Activated T-cell treated with anti-CD3 and anti-CD28 coated beads, Interleukin-2, amount 50 U/mL, for 4 hours (primary cell): ENCODE measurements at regions not wholly inside any gene's neighbourhood (a gene's known extent, or its start where the extent isn't known, plus 50 kb on each side); places are given as distances from the start of the nearest gene placed in this dataset.

Experiments
- ATAC-seq, 2 donors: fragments of 200-7000 bp; cut with Tn5 transposase; one replicate each; pipeline ENCODE4 v1.10.0; 2021
- DNase-seq: peaks from one replicate; pipeline ENCODE4 v3.0.0-alpha.2; 2020
- H3K27me3 Mint-ChIP-seq: one replicate; pipeline ENCODE4 v1.8.0; 2021; ENCODE audit warnings: low read depth, mixed read lengths
- H3K36me3 Mint-ChIP-seq: one replicate; pipeline ENCODE4 v1.8.0; 2022; ENCODE audit warnings: mixed read lengths; ENCODE audit not compliant: insufficient read depth
- H3K4me1 Mint-ChIP-seq: one replicate; pipeline ENCODE4 v1.8.0; 2021; ENCODE audit warnings: low read depth, mixed read lengths
- H3K4me3 Mint-ChIP-seq: one replicate; pipeline ENCODE4 v1.8.0; 2021; ENCODE audit warnings: mild to moderate bottlenecking, moderate library complexity, mixed read lengths
- H3K9me3 Mint-ChIP-seq: one replicate; pipeline ENCODE4 v1.8.0; 2021; ENCODE audit warnings: mixed read lengths

DNA sequence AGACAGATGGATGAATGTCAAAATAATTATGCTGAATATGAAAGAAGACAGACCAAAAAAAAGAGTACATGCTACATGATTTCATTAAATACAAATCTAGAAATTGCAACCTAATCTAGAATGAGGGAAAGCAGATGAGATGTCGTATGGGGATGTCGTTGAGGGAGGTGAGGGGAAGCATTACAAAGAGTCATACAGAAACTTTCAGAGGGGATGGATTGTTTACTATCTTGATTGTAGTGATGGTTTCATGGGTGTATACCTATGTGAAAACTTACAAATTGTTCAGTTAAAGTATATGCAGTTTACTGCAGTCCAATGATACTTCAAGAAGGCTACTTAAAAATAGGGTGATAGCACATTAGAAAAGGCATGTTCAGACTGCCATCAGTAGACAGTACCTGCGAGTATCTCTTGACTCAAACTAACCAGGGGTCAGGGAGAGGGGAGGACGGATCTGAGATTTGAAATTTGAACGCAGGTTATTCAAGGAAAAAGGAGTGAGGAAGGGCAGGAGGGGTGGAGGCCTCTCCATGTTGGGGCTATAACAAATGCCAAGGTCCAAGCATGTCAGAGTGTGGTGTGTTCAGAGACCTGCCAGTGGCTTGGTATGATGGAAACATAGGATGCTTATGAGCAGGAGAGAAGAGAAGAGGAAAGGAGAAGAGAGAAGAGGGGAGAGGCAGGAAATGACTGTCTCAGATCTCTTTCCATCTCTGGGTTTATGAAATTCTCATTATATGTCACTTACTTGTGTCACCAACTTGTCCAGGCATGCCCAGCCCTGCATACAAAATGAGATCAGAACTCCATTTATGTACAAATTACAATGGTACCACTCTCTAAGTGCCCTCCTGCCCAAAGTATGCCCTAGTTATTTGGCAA, 257.3 kb upstream of the CXCR4 start:
- Mint-ChIP-seq H3K9me3 (no peaks in the 10 kb centered on the region), H3K27me3 (no peaks in the 10 kb centered on the region), H3K36me3 (no peaks in the 10 kb centered on the region), H3K4me3 (peak overlapping the region; percentile 14), H3K4me1 (peaks cover 46% of the 10 kb centered on the region)
- DNase-seq (no peak), ATAC-seq (peak; percentile 66 to 75)

DNA sequence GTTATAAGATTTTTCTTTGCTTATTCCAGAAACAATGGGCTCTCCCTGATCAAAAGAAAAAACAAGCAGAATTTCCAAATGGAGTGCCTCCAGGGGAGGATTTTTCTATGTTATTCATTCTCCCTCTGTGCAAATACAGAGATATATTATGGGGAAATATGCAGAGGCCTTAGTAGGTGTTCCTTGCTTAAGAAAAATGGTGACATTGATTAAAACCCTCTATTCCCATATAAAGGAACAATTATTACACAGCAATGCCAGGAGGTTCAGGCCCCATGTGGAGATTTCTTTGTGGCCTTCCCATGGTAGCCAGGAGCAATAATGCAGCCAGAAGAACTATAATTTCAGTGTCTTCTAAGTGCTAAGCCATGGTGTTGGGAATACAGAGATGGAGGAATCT, 255.9 kb upstream of the CXCR4 start:
- Mint-ChIP-seq H3K9me3 (no peaks in the 10 kb centered on the region), H3K4me3 (no peak overlapping the region), H3K4me1 (peaks cover 49% of the 10 kb centered on the region), H3K27me3 (no peaks in the 10 kb centered on the region), H3K36me3 (no peaks in the 10 kb centered on the region)
- DNase-seq (no peak), ATAC-seq (no peak)

DNA sequence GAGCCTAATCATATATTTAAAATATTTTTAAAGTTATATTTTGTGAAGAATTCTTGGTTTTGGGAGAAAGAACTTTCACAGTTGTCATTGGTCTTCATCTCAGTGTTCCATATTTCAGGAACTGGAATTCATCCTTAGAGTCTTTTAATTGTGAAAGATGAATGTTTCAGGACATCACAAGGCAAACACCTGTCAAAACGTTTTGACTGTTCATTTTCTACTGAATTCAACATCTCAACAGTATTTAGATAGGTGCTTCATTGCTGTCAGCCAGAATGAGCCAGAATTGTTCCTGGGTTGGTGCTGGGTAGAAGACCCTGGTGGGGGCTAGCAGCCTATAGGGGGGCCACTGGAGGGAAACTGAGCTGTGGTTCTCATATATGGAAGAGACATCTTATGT, 255.1 kb upstream of the CXCR4 start:
- Mint-ChIP-seq H3K27me3 (no peaks in the 10 kb centered on the region), H3K9me3 (no peaks in the 10 kb centered on the region), H3K36me3 (no peaks in the 10 kb centered on the region), H3K4me1 (peaks cover 40% of the 10 kb centered on the region), H3K4me3 (no peak overlapping the region)
- ATAC-seq, result no peak
- no peak for DNase-seq

DNA sequence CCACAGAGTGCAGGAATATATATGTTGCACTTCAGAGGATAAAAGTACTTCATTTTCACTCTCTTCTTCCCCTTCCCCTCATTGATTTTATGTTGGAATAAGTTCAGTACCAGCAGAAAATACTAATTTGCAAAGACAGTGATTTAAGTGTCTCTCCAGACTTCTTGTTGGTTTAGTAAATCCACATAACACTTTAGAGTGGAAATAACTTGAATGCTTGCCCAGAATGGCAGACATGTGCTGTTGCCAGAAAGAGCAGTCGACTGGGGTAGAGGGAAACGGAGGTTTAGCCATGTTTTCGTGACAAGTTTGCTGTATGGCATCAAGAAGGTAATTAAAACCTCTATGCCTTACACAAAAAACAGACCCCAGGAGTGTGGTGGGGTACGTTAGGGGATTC, 246.0 kb upstream of the CXCR4 start:
- ATAC-seq (no peak), DNase-seq (no peak)
- Mint-ChIP-seq H3K4me1 (peaks cover 37% of the 10 kb centered on the region), H3K9me3 (peaks cover 7% of the 10 kb centered on the region), H3K4me3 (no peak overlapping the region), H3K27me3 (no peaks in the 10 kb centered on the region), H3K36me3 (no peaks in the 10 kb centered on the region)

DNA sequence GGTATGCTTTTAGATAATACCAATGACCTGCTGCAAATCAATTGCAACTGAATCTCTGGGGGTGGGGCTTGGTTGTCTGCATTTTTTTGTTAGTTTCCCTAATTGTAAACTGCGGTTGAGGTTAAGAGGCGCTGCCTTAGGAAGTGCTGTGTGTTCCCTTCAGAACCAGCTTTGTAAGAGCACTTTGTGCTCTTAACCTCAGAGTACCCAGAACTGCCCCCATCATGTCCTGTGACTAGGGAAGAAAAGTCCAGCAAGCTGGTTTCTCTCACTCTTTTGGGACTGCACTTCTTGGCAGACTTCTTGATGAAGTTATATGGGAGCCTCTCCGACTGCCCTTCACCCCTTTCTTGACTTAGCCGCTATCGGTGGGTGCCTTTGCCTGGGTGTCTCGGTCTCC, 245.5 kb upstream of the CXCR4 start:
- Mint-ChIP-seq H3K4me1 (peaks cover 41% of the 10 kb centered on the region), H3K4me3 (no peak overlapping the region), H3K36me3 (no peaks in the 10 kb centered on the region), H3K9me3 (peaks cover 7% of the 10 kb centered on the region), H3K27me3 (no peaks in the 10 kb centered on the region)
- DNase-seq, result no peak
- ATAC-seq, result no peak

DNA sequence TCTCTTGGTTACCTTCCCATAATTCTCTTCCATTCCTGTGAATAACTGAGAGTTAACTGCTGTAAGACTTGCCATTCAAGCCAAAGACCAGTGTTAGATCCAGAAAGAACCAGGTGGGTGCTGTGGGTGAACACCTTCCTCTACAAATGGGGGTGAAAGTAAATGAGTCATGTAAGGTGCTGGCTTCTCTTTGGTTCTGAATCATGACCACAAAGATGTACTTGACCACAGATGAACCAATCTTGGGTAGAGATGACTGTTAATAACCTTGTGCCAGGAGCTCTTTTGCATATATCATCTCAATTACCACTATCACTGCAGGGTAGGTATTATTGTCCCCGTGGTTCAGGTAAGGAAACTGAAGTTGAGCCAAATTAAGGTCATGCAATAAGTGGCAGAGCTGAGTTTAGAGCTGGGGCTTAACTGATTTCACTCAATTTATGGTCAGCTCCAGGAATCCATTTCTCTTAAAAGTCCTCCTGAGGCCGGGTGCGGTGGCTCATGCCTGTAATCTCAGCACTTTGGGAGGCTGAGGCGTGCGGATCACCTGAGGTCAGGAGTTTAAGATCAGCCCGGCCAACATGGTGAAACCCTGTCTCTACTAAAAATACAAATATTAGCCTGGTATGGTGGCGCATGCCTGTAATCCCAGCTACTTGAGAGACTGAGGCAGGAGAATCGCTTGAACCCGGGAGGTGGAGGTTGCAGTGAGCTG, 244.9 kb upstream of the CXCR4 start:
- H3K9me3 Mint-ChIP-seq, result peaks cover 5% of the 10 kb centered on the region
- no peak overlapping the region for H3K4me3 Mint-ChIP-seq

DNA sequence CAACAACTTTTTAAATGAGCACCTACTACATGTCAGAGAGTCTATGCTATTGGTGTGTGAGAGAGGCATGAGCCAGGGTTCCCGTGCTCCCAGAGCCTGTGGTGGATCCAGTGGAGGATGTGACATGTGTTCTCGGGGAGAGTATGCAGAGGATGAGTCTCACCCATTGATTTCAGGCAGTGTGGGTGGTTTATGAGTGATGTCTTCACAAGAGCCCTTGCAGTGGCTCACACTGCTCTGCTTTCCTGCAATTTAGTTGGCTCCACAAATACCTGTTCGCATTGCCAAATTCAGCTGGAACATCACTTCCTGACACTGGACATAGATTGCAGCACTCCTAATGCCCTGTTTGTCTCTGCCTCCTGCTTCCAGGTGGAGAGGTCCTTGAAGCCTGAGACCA, 243.6 kb upstream of the CXCR4 start:
- no peak overlapping the region for H3K4me3 Mint-ChIP-seq
- no peaks in the 10 kb centered on the region for H3K36me3 Mint-ChIP-seq
- H3K9me3 Mint-ChIP-seq, result no peaks in the 10 kb centered on the region
- peak in 1 of 2 donors; percentile 21 for ATAC-seq
- no peaks in the 10 kb centered on the region for H3K27me3 Mint-ChIP-seq
- no peak for DNase-seq
- peaks cover 42% of the 10 kb centered on the region for H3K4me1 Mint-ChIP-seq

More for the DNA sequence above, 244.9 kb upstream of the CXCR4 start:
- peak; percentile 91 for ATAC-seq
- H3K36me3 Mint-ChIP-seq, result no peaks in the 10 kb centered on the region
- peaks cover 42% of the 10 kb centered on the region for H3K4me1 Mint-ChIP-seq
- no peaks in the 10 kb centered on the region for H3K27me3 Mint-ChIP-seq
- no peak for DNase-seq

DNA sequence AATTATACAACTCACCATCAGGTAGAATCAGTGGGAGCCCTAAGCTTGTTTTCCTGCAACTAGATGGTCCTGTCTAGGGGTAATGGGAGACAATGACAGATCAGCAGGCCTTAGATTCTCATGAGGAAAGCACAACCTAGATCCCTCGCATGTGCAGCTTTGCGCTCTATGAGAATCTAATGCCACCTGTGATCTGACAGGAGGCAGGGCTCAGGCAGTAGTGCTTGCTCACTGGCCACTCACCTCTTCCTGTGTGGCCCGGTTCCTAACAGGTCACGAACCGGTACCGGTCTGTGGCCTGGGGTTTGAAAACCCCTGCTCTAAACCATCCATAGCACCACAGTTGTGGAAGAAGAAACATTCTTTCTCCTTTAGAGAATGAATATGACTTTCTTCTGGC, 242.8 kb upstream of the CXCR4 start:
- H3K27me3 Mint-ChIP-seq, result no peaks in the 10 kb centered on the region
- H3K4me1 Mint-ChIP-seq, result peaks cover 46% of the 10 kb centered on the region
- DNase-seq (no peak), ATAC-seq (no peak)
- no peak overlapping the region for H3K4me3 Mint-ChIP-seq
- H3K9me3 Mint-ChIP-seq, result no peaks in the 10 kb centered on the region
- H3K36me3 Mint-ChIP-seq, result no peaks in the 10 kb centered on the region

DNA sequence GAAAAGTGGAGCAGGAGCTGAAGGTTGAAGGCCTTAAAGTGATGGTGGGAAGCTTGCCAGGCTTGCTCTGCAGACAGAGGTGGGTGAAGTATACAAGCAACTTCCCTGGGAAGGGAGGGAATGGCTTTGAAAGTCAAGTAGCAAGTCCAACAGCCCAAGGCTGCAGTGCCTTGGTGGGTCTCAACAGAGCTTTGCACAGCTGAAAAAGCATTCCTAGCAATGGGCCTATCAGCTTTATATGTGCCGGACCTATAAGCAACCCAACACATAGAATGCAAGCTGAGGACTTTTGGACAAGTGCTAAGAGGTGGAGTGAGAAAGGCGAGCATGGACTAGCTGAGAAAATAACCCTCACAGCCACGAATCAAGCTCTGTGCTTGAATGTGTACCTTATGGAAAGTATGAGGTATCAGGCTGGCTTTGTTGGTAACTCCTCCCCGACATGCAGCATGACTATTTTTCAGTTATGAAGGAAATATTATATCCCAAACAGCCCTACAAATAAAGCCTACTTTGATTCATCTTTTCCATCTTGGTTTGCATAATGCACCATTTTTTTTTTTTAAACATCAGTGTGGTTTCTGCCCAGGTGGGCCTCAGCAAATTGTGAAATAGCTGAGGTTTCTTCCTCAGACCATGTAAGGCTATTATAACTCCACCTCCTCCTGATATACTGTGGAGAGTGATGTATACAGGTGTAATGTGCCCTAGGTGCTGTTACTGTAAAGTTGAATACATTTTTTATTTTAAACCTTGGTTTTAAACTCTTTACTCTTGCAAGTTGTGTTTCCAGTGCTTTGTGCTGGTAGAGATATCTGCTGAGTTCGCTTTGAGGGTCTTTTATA, 241.4 kb upstream of the CXCR4 start:
- no peaks in the 10 kb centered on the region for H3K9me3 Mint-ChIP-seq
- no peaks in the 10 kb centered on the region for H3K27me3 Mint-ChIP-seq
- peak; percentile 9 to 25 for ATAC-seq
- no peak for DNase-seq
- H3K36me3 Mint-ChIP-seq, result no peaks in the 10 kb centered on the region
- peaks cover 50% of the 10 kb centered on the region for H3K4me1 Mint-ChIP-seq
- H3K4me3 Mint-ChIP-seq, result no peak overlapping the region

DNA sequence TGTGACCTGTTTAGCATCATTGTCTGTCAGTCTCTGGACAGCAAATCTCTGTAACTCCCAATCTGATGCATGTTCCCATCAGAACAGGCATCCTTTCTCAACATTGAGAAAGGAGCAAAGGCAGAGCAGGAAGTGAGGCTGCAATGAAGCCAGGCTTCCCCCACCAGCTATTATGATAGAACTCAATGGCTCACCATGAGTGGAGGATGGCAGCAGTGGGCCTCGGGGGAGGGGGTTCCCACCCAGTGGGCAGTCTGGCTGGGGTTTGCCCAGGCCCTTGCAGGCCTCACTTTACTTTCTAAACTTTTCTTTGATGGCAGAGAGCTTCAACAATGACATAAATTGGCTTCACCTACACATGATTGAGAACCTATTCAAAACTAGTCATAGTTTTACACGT, 240.6 kb upstream of the CXCR4 start:
- H3K36me3 Mint-ChIP-seq, result no peaks in the 10 kb centered on the region
- H3K9me3 Mint-ChIP-seq, result no peaks in the 10 kb centered on the region
- no peaks in the 10 kb centered on the region for H3K27me3 Mint-ChIP-seq
- ATAC-seq (no peak), DNase-seq (no peak)
- no peak overlapping the region for H3K4me3 Mint-ChIP-seq
- H3K4me1 Mint-ChIP-seq, result peaks cover 45% of the 10 kb centered on the region

DNA sequence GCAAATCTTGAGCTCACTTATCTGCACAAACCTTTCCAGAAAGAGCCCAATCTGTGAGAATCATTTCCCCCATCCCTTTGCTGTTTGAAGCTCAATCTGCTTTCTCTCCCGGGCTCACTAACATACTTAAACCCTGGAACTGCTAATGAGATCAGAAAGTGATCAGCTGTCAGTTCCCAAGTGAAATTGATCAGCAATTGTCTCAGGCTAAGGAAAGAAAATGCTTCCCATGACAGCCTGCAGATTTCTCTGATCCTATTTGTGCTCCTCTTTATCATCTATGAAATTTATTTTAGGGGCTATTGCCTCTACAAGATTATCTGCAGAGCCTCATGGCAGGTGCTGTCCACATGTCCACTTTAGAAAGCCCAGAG, 239.0 kb upstream of the CXCR4 start:
- Mint-ChIP-seq H3K4me3 (no peak overlapping the region), H3K4me1 (peaks cover 29% of the 10 kb centered on the region), H3K9me3 (no peaks in the 10 kb centered on the region), H3K27me3 (no peaks in the 10 kb centered on the region), H3K36me3 (no peaks in the 10 kb centered on the region)
- DNase-seq, result no peak
- ATAC-seq, result no peak

DNA sequence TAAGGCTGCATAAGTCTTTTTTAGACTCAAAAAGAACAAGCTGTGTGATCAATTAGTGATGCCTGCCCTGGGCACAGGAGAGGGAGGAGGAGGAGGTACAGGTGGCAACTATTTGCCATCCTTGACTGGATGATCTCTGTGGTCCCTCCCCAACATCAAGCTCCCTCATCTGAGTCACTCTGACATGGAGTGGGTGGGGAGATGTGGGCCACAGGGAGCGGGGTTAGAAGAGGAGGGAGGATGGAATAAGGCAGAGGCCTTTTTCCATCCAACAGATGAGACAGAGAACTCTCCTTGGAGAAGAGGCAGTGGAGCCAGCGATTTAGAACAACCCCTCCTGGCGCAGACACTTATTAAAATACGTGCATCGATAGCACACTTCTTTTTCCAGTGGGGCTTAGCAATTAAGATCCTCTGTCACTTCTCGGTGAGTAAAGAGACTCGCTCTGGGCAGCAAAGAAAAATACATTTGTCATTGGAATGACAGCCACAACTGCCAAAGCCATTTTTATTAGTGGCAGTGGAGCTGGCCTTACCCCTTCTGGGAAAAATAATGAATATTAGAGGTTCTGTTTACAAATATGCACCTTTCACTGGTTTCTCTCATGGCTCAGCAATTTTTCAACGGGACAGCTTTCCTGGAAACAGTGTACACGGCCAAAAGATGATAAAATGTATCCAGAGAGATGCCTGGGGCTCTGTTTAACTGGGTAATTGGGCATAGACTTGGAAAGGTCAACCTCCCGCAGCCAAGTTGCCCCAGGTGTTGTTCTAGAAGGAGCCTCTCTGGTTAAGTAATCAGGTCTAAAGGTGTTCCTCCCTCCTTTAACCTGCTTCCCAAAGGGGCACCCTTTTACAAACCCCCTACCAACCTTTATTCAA, 238.4 kb upstream of the CXCR4 start:
- Mint-ChIP-seq H3K27me3 (no peaks in the 10 kb centered on the region), H3K9me3 (no peaks in the 10 kb centered on the region), H3K4me1 (peaks cover 23% of the 10 kb centered on the region), H3K4me3 (no peak overlapping the region), H3K36me3 (no peaks in the 10 kb centered on the region)
- ATAC-seq (peak in 1 of 2 donors; percentile 20), DNase-seq (no peak)

DNA sequence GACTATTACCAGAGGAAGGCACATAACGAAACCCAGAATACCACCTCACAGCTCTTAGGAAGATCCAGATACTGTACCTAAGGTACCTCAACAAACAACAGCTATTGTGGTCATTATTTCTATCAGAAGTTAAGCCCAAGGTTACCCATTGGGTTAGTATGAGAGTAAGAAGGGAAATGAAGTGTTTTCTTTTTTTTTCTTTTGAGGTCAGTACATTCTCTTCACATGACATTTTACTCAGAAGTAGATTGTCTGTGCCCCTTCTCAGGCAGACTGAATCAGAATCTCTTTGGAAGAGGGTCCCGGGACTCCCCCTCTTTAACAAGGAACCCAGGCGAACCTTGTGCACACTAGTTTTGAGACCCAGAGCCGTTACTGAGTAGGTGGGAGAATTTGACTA, 233.7 kb upstream of the CXCR4 start:
- DNase-seq, result no peak
- no peaks in the 10 kb centered on the region for H3K36me3 Mint-ChIP-seq
- H3K4me3 Mint-ChIP-seq, result no peak overlapping the region

DNA sequence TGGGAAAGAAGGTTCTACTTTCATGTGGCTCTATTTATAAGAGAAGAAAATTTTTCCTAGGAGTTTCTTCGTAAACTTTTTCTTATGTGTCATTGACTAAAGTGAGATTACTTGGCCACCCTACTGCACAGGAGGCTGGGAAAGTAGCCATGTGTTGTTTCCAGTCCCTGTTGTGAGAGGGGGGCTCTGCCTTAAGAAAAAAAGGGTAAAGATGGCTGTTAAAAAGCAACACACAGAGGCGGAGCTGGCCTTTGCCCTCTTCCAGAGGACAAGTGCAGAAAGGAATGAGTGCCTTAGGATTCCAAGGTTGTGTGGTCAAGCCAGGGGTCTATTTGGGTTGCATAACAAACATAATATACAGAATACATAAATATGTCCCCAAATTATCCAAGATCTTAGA, 230.0 kb upstream of the CXCR4 start:
- DNase-seq, result no peak
- Mint-ChIP-seq H3K27me3 (no peaks in the 10 kb centered on the region), H3K36me3 (no peaks in the 10 kb centered on the region), H3K4me1 (no peaks in the 10 kb centered on the region), H3K9me3 (peaks cover 10% of the 10 kb centered on the region), H3K4me3 (no peak overlapping the region)
- no peak for ATAC-seq

More for the DNA sequence above, 233.7 kb upstream of the CXCR4 start:
- peak; percentile 14 to 48 for ATAC-seq
- no peaks in the 10 kb centered on the region for H3K27me3 Mint-ChIP-seq
- H3K4me1 Mint-ChIP-seq, result peaks cover 8% of the 10 kb centered on the region
- peaks cover 10% of the 10 kb centered on the region for H3K9me3 Mint-ChIP-seq
